NCI-H1092 (cell line): ENCODE measurements at regions not wholly inside any gene's neighbourhood (a gene's known extent, or its start where the extent isn't known, plus 50 kb on each side); places are given as distances from the start of the nearest gene placed in this dataset.
"Not testable (repeated sequence)": the region's sequence is repeated elsewhere in the genome, so short reads cannot be mapped to it uniquely, and the experiment has no call there.

Source experiments
- DNase-seq: peaks from one replicate; lab custom pipeline; 2025; lab: John Stamatoyannopoulos, UW

- DNase-seq, result no peak
Observed at GRCh38 chr17:33696102-33696501, 403.0 kb upstream of the ASIC2 start.

GRCh38 chr17:33697557-33697956 lies 404.5 kb upstream of the ASIC2 start:
- DNase-seq, result no peak

GRCh38 chr17:33701910-33702309 lies 408.8 kb upstream of the ASIC2 start:
- DNase-seq, result no peak

GRCh38 chr17:33704856-33705255 lies 411.8 kb upstream of the ASIC2 start:
- DNase-seq, result no peak

GRCh38 chr17:33709881-33710280 lies 416.8 kb upstream of the ASIC2 start:
- no peak for DNase-seq

- DNase-seq, result no peak
Observed at GRCh38 chr17:33712120-33712519, 419.0 kb upstream of the ASIC2 start.

- no peak for DNase-seq
Observed at GRCh38 chr17:33716957-33717356, 423.9 kb upstream of the ASIC2 start.

- DNase-seq, result not testable (repeated sequence)
Observed at GRCh38 chr17:33723736-33724135, 430.6 kb upstream of the ASIC2 start.

GRCh38 chr17:33725675-33726271 lies 432.7 kb upstream of the ASIC2 start:
- peak; percentile 27 for DNase-seq

GRCh38 chr17:33730131-33730530 lies 437.0 kb upstream of the ASIC2 start:
- no peak for DNase-seq

GRCh38 chr17:33732116-33732515 lies 439.0 kb upstream of the ASIC2 start:
- no peak for DNase-seq

GRCh38 chr17:33739714-33740113 lies 446.6 kb upstream of the ASIC2 start:
- DNase-seq, result no peak

GRCh38 chr17:33745047-33745760 lies 452.1 kb upstream of the ASIC2 start:
- DNase-seq, result no peak

GRCh38 chr17:33749171-33749570 lies 456.1 kb upstream of the ASIC2 start:
- DNase-seq, result no peak

- no peak for DNase-seq
Observed at GRCh38 chr17:33750943-33751701, 458.0 kb upstream of the ASIC2 start.

- DNase-seq, result no peak
Observed at GRCh38 chr17:33751702-33752065, 458.6 kb upstream of the ASIC2 start.

- DNase-seq, result no peak
Observed at GRCh38 chr17:33753452-33753851, 460.4 kb upstream of the ASIC2 start.

GRCh38 chr17:33756021-33756420 lies 462.9 kb upstream of the ASIC2 start:
- DNase-seq, result no peak

- DNase-seq, result no peak
Observed at GRCh38 chr17:33765871-33766270, 472.8 kb upstream of the ASIC2 start.

GRCh38 chr17:33766721-33767120 lies 473.6 kb upstream of the ASIC2 start:
- DNase-seq, result no peak

- DNase-seq, result no peak
Observed at GRCh38 chr17:33769066-33769465, 476.0 kb upstream of the ASIC2 start.

- no peak for DNase-seq
Observed at GRCh38 chr17:33776304-33776703, 478.8 kb upstream of the CCL2 start.

GRCh38 chr17:33776903-33777302 lies 478.2 kb upstream of the CCL2 start:
- DNase-seq, result no peak
